ENCODE measurements at regions not wholly inside any gene's neighbourhood (a gene's known extent, or its start where the extent isn't known, plus 50 kb on each side); places are given as distances from the start of the nearest gene placed in this dataset.

- no peaks in the 10 kb centered on the region for H3K4me1 ChIP-seq (ENCODE audit: low read length)
- no peaks in the 10 kb centered on the region for H4K20me1 ChIP-seq (ENCODE audit: insufficient read depth, low read depth, low read length)
- no peaks in the 10 kb centered on the region for H3K9me2 ChIP-seq (replicated peaks; ENCODE audit: insufficient read depth, low read length)
- no peak for DNase-seq
- no peaks in the 10 kb centered on the region for H3K79me2 ChIP-seq (ENCODE audit: low read length)
- H3K27me3 ChIP-seq (ENCODE audit: low read length): no peaks in the 10 kb centered on the region
- peaks cover 6% of the 10 kb centered on the region; the same call in 1 of the 2 replicates for H3K9me3 ChIP-seq (ENCODE audit: low read length)
- H2AFZ ChIP-seq (ENCODE audit: low read length): no peak overlapping the region
- H3K27ac ChIP-seq (ENCODE audit: low read length): no peak overlapping the region
- no peaks in the 10 kb centered on the region for H3K36me3 ChIP-seq (ENCODE audit: insufficient read depth, low read length)
- H3K4me2 ChIP-seq (ENCODE audit: low read depth, low read length, poor library complexity, severe bottlenecking): no peak overlapping the region
- no peak overlapping the region for H3K4me3 ChIP-seq (ENCODE audit: low read length)
- H3K9ac ChIP-seq (ENCODE audit: low read length): no peak overlapping the region
These were observed 81.9 kb upstream of the TLR4 start for GRCh38 chr9:117622347-117622746.

DNA sequence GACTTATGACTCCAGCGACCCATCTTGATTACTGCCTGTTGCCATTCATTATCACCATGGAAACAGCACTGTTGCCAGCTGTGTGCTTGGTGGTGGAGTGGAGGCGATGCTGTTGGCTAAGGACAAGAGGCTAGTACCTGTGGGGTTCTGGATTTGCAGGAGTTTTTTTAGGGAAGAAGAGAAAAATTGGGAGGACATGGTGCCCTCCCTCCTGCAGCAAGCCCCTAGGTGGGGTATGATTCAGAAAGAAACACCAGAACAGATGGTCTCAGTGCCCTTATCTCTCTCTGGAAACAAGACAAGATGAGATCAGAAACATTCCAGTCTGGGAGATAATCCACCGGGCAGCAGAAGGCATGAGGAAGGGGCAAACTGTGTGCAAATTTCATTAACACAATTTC, 87.8 kb upstream of the TLR4 start:
- no peak for DNase-seq

GRCh38 chr9:117612317-117612716, 91.9 kb upstream of the TLR4 start:
- Histone ChIP-seq H3K27ac (ENCODE audit: low read length) (no peak overlapping the region), H3K27me3 (ENCODE audit: low read length) (no peaks in the 10 kb centered on the region), H3K79me2 (ENCODE audit: low read length) (no peaks in the 10 kb centered on the region), H3K9me2 (replicated peaks; ENCODE audit: insufficient read depth, low read length) (no peaks in the 10 kb centered on the region), H3K36me3 (ENCODE audit: insufficient read depth, low read length) (no peaks in the 10 kb centered on the region), H4K20me1 (ENCODE audit: insufficient read depth, low read depth, low read length) (no peaks in the 10 kb centered on the region), H3K9ac (ENCODE audit: low read length) (no peak overlapping the region), H3K4me1 (ENCODE audit: low read length) (no peaks in the 10 kb centered on the region), H3K9me3 (ENCODE audit: low read length) (no peaks in the 10 kb centered on the region), H3K4me3 (ENCODE audit: low read length) (no peak overlapping the region), H3K4me2 (ENCODE audit: low read depth, low read length, poor library complexity, severe bottlenecking) (no peak overlapping the region), H2AFZ (ENCODE audit: low read length) (no peak overlapping the region)
- DNase-seq: no peak

More for the DNA sequence above, 87.8 kb upstream of the TLR4 start:
- Histone ChIP-seq H3K27me3 (ENCODE audit: low read length) (no peaks in the 10 kb centered on the region), H3K9ac (ENCODE audit: low read length) (no peak overlapping the region), H2AFZ (ENCODE audit: low read length) (no peak overlapping the region), H3K4me1 (ENCODE audit: low read length) (no peaks in the 10 kb centered on the region), H3K27ac (ENCODE audit: low read length) (no peak overlapping the region), H3K4me2 (ENCODE audit: low read depth, low read length, poor library complexity, severe bottlenecking) (no peak overlapping the region), H3K36me3 (ENCODE audit: insufficient read depth, low read length) (no peaks in the 10 kb centered on the region), H3K9me3 (ENCODE audit: low read length) (no peaks in the 10 kb centered on the region), H3K9me2 (replicated peaks; ENCODE audit: insufficient read depth, low read length) (no peaks in the 10 kb centered on the region), H3K4me3 (ENCODE audit: low read length) (no peak overlapping the region), H3K79me2 (ENCODE audit: low read length) (no peaks in the 10 kb centered on the region), H4K20me1 (ENCODE audit: insufficient read depth, low read depth, low read length) (no peaks in the 10 kb centered on the region)

GRCh38 chr9:117597977-117598376, 106.2 kb upstream of the TLR4 start:
- Histone ChIP-seq H3K9me2 (replicated peaks; ENCODE audit: insufficient read depth, low read length) (no peaks in the 10 kb centered on the region), H3K4me2 (ENCODE audit: low read depth, low read length, poor library complexity, severe bottlenecking) (no peak overlapping the region), H4K20me1 (ENCODE audit: insufficient read depth, low read depth, low read length) (no peaks in the 10 kb centered on the region), H3K36me3 (ENCODE audit: insufficient read depth, low read length) (no peaks in the 10 kb centered on the region), H3K27ac (ENCODE audit: low read length) (no peak overlapping the region), H3K79me2 (ENCODE audit: low read length) (no peaks in the 10 kb centered on the region), H3K27me3 (ENCODE audit: low read length) (no peaks in the 10 kb centered on the region), H3K4me1 (ENCODE audit: low read length) (no peaks in the 10 kb centered on the region), H3K9me3 (ENCODE audit: low read length) (0 out of 2 replicates have a peak, but pooled peaks cover 2% of the 10 kb centered on the region), H3K4me3 (ENCODE audit: low read length) (no peak overlapping the region), H2AFZ (ENCODE audit: low read length) (no peak overlapping the region), H3K9ac (ENCODE audit: low read length) (no peak overlapping the region)
- DNase-seq: no peak

- Histone ChIP-seq H3K9me2 (replicated peaks; ENCODE audit: insufficient read depth, low read length) (no peaks in the 10 kb centered on the region), H3K36me3 (ENCODE audit: insufficient read depth, low read length) (no peaks in the 10 kb centered on the region), H3K4me1 (ENCODE audit: low read length) (no peaks in the 10 kb centered on the region), H4K20me1 (ENCODE audit: insufficient read depth, low read depth, low read length) (no peaks in the 10 kb centered on the region), H2AFZ (ENCODE audit: low read length) (no peak overlapping the region), H3K79me2 (ENCODE audit: low read length) (no peaks in the 10 kb centered on the region), H3K27me3 (ENCODE audit: low read length) (no peaks in the 10 kb centered on the region), H3K4me3 (ENCODE audit: low read length) (no peak overlapping the region), H3K9ac (ENCODE audit: low read length) (no peak overlapping the region), H3K9me3 (ENCODE audit: low read length) (0 out of 2 replicates have a peak, but pooled peaks cover 2% of the 10 kb centered on the region), H3K27ac (ENCODE audit: low read length) (no peak overlapping the region), H3K4me2 (ENCODE audit: low read depth, low read length, poor library complexity, severe bottlenecking) (no peak overlapping the region)
- DNase-seq: no peak
These were observed 107.5 kb upstream of the TLR4 start for GRCh38 chr9:117596678-117597077.

DNA sequence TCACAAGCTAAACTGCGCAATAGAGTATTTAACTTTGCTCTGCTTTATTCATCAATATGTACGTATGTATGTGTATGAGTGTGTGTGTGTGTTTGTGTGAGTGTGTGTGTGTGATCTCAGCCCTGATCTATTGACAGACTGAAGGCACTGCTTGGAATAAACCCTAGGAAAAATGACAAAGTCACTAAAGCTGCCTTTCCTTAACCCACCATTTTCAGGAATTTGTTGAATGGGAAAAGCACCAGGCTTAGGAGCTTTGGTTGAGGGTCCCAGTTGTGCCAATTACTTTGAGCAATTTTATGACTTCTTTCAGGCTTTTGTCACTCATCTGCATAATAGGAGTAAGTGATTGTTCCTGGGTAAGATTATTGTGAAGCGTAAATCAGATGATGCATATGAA, 108.6 kb upstream of the TLR4 start:
- no peaks in the 10 kb centered on the region for H3K36me3 ChIP-seq (ENCODE audit: insufficient read depth, low read length)
- no peaks in the 10 kb centered on the region for H3K9me2 ChIP-seq (replicated peaks; ENCODE audit: insufficient read depth, low read length)
- H3K79me2 ChIP-seq (ENCODE audit: low read length): no peaks in the 10 kb centered on the region
- H3K4me2 ChIP-seq (ENCODE audit: low read depth, low read length, poor library complexity, severe bottlenecking): no peak overlapping the region
- no peak overlapping the region for H3K9ac ChIP-seq (ENCODE audit: low read length)
- 0 out of 2 replicates have a peak, but pooled peaks cover 2% of the 10 kb centered on the region for H3K9me3 ChIP-seq (ENCODE audit: low read length)
- H3K27ac ChIP-seq (ENCODE audit: low read length): no peak overlapping the region
- H3K4me3 ChIP-seq (ENCODE audit: low read length): no peak overlapping the region
- no peaks in the 10 kb centered on the region for H3K27me3 ChIP-seq (ENCODE audit: low read length)
- no peaks in the 10 kb centered on the region for H4K20me1 ChIP-seq (ENCODE audit: insufficient read depth, low read depth, low read length)
- H2AFZ ChIP-seq (ENCODE audit: low read length): no peak overlapping the region
- no peaks in the 10 kb centered on the region for H3K4me1 ChIP-seq (ENCODE audit: low read length)
- no peak for DNase-seq

GRCh38 chr9:117587263-117587662, 116.9 kb upstream of the TLR4 start:
- no peak overlapping the region for H3K4me3 ChIP-seq (ENCODE audit: low read length)
- H3K4me1 ChIP-seq (ENCODE audit: low read length): no peaks in the 10 kb centered on the region
- H2AFZ ChIP-seq (ENCODE audit: low read length): no peak overlapping the region
- DNase-seq: no peak
- H3K9ac ChIP-seq (ENCODE audit: low read length): no peak overlapping the region
- H3K4me2 ChIP-seq (ENCODE audit: low read depth, low read length, poor library complexity, severe bottlenecking): no peak overlapping the region
- H4K20me1 ChIP-seq (ENCODE audit: insufficient read depth, low read depth, low read length): no peaks in the 10 kb centered on the region
- no peaks in the 10 kb centered on the region for H3K79me2 ChIP-seq (ENCODE audit: low read length)
- H3K9me2 ChIP-seq (replicated peaks; ENCODE audit: insufficient read depth, low read length): no peaks in the 10 kb centered on the region
- H3K36me3 ChIP-seq (ENCODE audit: insufficient read depth, low read length): no peaks in the 10 kb centered on the region
- no peak overlapping the region for H3K27ac ChIP-seq (ENCODE audit: low read length)
- no peaks in the 10 kb centered on the region for H3K27me3 ChIP-seq (ENCODE audit: low read length)
- H3K9me3 ChIP-seq (ENCODE audit: low read length): no peaks in the 10 kb centered on the region

GRCh38 chr9:117574099-117574498, 130.1 kb upstream of the TLR4 start:
- H3K9me2 ChIP-seq (replicated peaks; ENCODE audit: insufficient read depth, low read length): no peaks in the 10 kb centered on the region
- H2AFZ ChIP-seq (ENCODE audit: low read length): no peak overlapping the region
- no peak overlapping the region for H3K27ac ChIP-seq (ENCODE audit: low read length)
- no peak overlapping the region for H3K4me3 ChIP-seq (ENCODE audit: low read length)
- H3K9me3 ChIP-seq (ENCODE audit: low read length): no peaks in the 10 kb centered on the region
- H3K9ac ChIP-seq (ENCODE audit: low read length): no peak overlapping the region
- H3K4me1 ChIP-seq (ENCODE audit: low read length): no peaks in the 10 kb centered on the region
- no peaks in the 10 kb centered on the region for H3K27me3 ChIP-seq (ENCODE audit: low read length)
- H4K20me1 ChIP-seq (ENCODE audit: insufficient read depth, low read depth, low read length): no peaks in the 10 kb centered on the region
- no peak for DNase-seq
- H3K36me3 ChIP-seq (ENCODE audit: insufficient read depth, low read length): no peaks in the 10 kb centered on the region
- no peaks in the 10 kb centered on the region for H3K79me2 ChIP-seq (ENCODE audit: low read length)
- no peak overlapping the region for H3K4me2 ChIP-seq (ENCODE audit: low read depth, low read length, poor library complexity, severe bottlenecking)

GRCh38 chr9:117564839-117565238, 139.4 kb upstream of the TLR4 start:
- Histone ChIP-seq H3K4me2 (ENCODE audit: low read depth, low read length, poor library complexity, severe bottlenecking) (no peak overlapping the region), H3K4me1 (ENCODE audit: low read length) (no peaks in the 10 kb centered on the region), H2AFZ (ENCODE audit: low read length) (no peak overlapping the region), H3K27ac (ENCODE audit: low read length) (no peak overlapping the region), H3K4me3 (ENCODE audit: low read length) (no peak overlapping the region), H3K9me2 (replicated peaks; ENCODE audit: insufficient read depth, low read length) (no peaks in the 10 kb centered on the region), H3K36me3 (ENCODE audit: insufficient read depth, low read length) (no peaks in the 10 kb centered on the region), H3K9ac (ENCODE audit: low read length) (no peak overlapping the region), H3K27me3 (ENCODE audit: low read length) (no peaks in the 10 kb centered on the region), H4K20me1 (ENCODE audit: insufficient read depth, low read depth, low read length) (no peaks in the 10 kb centered on the region), H3K79me2 (ENCODE audit: low read length) (no peaks in the 10 kb centered on the region), H3K9me3 (ENCODE audit: low read length) (no peaks in the 10 kb centered on the region)
- no peak for DNase-seq

Measured in Karpas-422 (cell line).